ENCODE measurements at regions not wholly inside any gene's neighbourhood (a gene's known extent, or its start where the extent isn't known, plus 50 kb on each side); places are given as distances from the start of the nearest gene placed in this dataset.
"Not testable (repeated sequence)": the region's sequence is repeated elsewhere in the genome, so short reads cannot be mapped to it uniquely, and the experiment has no call there.

GRCh38 chr10:44569193-44570091 lies 184.5 kb upstream of the CXCL12 start:
- DNase-seq: no peak

GRCh38 chr10:44571701-44572100 lies 186.8 kb upstream of the CXCL12 start:
- DNase-seq: no peak

- no peak for DNase-seq
Observed at GRCh38 chr10:44572146-44572545, 187.2 kb upstream of the CXCL12 start.

GRCh38 chr10:44573821-44574220 lies 188.9 kb upstream of the CXCL12 start:
- DNase-seq: no peak

- no peak for DNase-seq
Observed at GRCh38 chr10:44574596-44575480, 189.9 kb upstream of the CXCL12 start.

- no peak for DNase-seq
Observed at GRCh38 chr10:44575601-44576380, 190.9 kb upstream of the CXCL12 start.

GRCh38 chr10:44576702-44577191 lies 191.8 kb upstream of the CXCL12 start:
- no peak for DNase-seq

- DNase-seq: no peak
Observed at GRCh38 chr10:44577533-44577932, 192.6 kb upstream of the CXCL12 start.

- DNase-seq: no peak
Observed at GRCh38 chr10:44578271-44578670, 193.4 kb upstream of the CXCL12 start.

- not testable (repeated sequence) for DNase-seq
Observed at GRCh38 chr10:44578963-44579362, 194.1 kb upstream of the CXCL12 start.

GRCh38 chr10:44581996-44582395 lies 197.1 kb upstream of the CXCL12 start:
- DNase-seq: no peak

- DNase-seq: no peak
Observed at GRCh38 chr10:44587488-44588318, 202.8 kb upstream of the CXCL12 start.

GRCh38 chr10:44589181-44589943 lies 204.5 kb upstream of the CXCL12 start:
- no peak for DNase-seq

GRCh38 chr10:44589944-44590449 lies 205.1 kb upstream of the CXCL12 start:
- DNase-seq: no peak

GRCh38 chr10:44591911-44592310 lies 207.0 kb upstream of the CXCL12 start:
- DNase-seq: no peak

- no peak for DNase-seq
Observed at GRCh38 chr10:44593952-44594351, 209.1 kb upstream of the CXCL12 start.

- DNase-seq: no peak
Observed at GRCh38 chr10:44607116-44607515, 222.2 kb upstream of the CXCL12 start.

- no peak for DNase-seq
Observed at GRCh38 chr10:44618910-44619309, 234.0 kb upstream of the CXCL12 start.

- no peak for DNase-seq
Observed at GRCh38 chr10:44619521-44619920, 234.6 kb upstream of the CXCL12 start.

GRCh38 chr10:44619975-44620374 lies 235.1 kb upstream of the CXCL12 start:
- DNase-seq: no peak
